ENCODE measurements at regions not wholly inside any gene's neighbourhood (a gene's known extent, or its start where the extent isn't known, plus 50 kb on each side); places are given as distances from the start of the nearest gene placed in this dataset.

GRCh38 chr5:164354139-164354751 lies 848.8 kb downstream of the MAT2B start:
- DNase-seq, result no peak
- Mint-ChIP-seq H3K4me3 (no peak overlapping the region), H3K27ac (no peak overlapping the region), H3K36me3 (no peaks in the 10 kb centered on the region), H3K9me3 (peaks cover 0 to 15% (median 5%) of the 10 kb centered on the region in 8 donors), H3K27me3 (no peaks in the 10 kb centered on the region), H3K4me1 (no peaks in the 10 kb centered on the region)
- H3K27ac ChIP-seq (ENCODE audit: low read depth, low read length), result no peak overlapping the region
- no peaks in the 10 kb centered on the region for H3K9me3 ChIP-seq (ENCODE audit: control insufficient read depth in 1 of 2, low read length in 2 of 2)
- H3K27me3 ChIP-seq (ENCODE audit: insufficient read depth, low read length), result no peaks in the 10 kb centered on the region
- ChIA-PET CTCF (ENCODE audit: partially characterized antibody) (no interaction called here), POLR2A (ENCODE audit: partially characterized antibody) (no interaction called here)
- H3K36me3 ChIP-seq (ENCODE audit: insufficient read depth, low read length), result no peaks in the 10 kb centered on the region
- H3K4me3 ChIP-seq (ENCODE audit: low read length in 2 of 2), result no peak overlapping the region
- intact Hi-C loops (cut with micrococcal nuclease), result no loop called here
- H3K4me1 ChIP-seq (ENCODE audit: insufficient read depth, low read length), result no peaks in the 10 kb centered on the region

- CTCF ChIA-PET (ENCODE audit: partially characterized antibody), result no interaction called here
- Mint-ChIP-seq H3K4me3 (no peak overlapping the region), H3K4me1 (no peaks in the 10 kb centered on the region)
Measured at GRCh38 chr5:164355267-164355830, 849.9 kb downstream of the MAT2B start.

GRCh38 chr5:164356790-164357189 lies 851.4 kb downstream of the MAT2B start:
- ChIA-PET CTCF (ENCODE audit: partially characterized antibody) (no interaction called here), POLR2A (ENCODE audit: partially characterized antibody) (no interaction called here)
- Mint-ChIP-seq H3K4me3 (no peak overlapping the region), H3K27me3 (no peaks in the 10 kb centered on the region), H3K27ac (no peak overlapping the region), H3K9me3 (peaks cover 0 to 10% (median 4%) of the 10 kb centered on the region in 8 donors), H3K4me1 (no peaks in the 10 kb centered on the region), H3K36me3 (no peaks in the 10 kb centered on the region)
- no peak for DNase-seq
- H3K27ac ChIP-seq (ENCODE audit: low read depth, low read length), result no peak overlapping the region
- H3K27me3 ChIP-seq (ENCODE audit: insufficient read depth, low read length), result no peaks in the 10 kb centered on the region
- H3K4me1 ChIP-seq (ENCODE audit: insufficient read depth, low read length), result no peaks in the 10 kb centered on the region
- H3K9me3 ChIP-seq (ENCODE audit: control insufficient read depth in 1 of 2, low read length in 2 of 2), result no peaks in the 10 kb centered on the region
- intact Hi-C loops (cut with micrococcal nuclease), result no loop called here
- H3K4me3 ChIP-seq (ENCODE audit: low read length in 2 of 2), result no peak overlapping the region
- no peaks in the 10 kb centered on the region for H3K36me3 ChIP-seq (ENCODE audit: insufficient read depth, low read length)

More at GRCh38 chr5:164355267-164355830, 849.9 kb downstream of the MAT2B start:
- no peaks in the 10 kb centered on the region for H3K9me3 ChIP-seq (ENCODE audit: control insufficient read depth in 1 of 2, low read length in 2 of 2)
- no peak for DNase-seq
- intact Hi-C loops (cut with micrococcal nuclease), result no loop called here
- H3K4me1 ChIP-seq (ENCODE audit: insufficient read depth, low read length), result no peaks in the 10 kb centered on the region
- H3K27ac ChIP-seq (ENCODE audit: low read depth, low read length), result no peak overlapping the region
- no peaks in the 10 kb centered on the region for H3K36me3 Mint-ChIP-seq
- H3K4me3 ChIP-seq (ENCODE audit: low read length in 2 of 2), result no peak overlapping the region
- no peaks in the 10 kb centered on the region for H3K27me3 Mint-ChIP-seq
- POLR2A ChIA-PET (ENCODE audit: partially characterized antibody), result no interaction called here
- no peaks in the 10 kb centered on the region for H3K36me3 ChIP-seq (ENCODE audit: insufficient read depth, low read length)
- H3K9me3 Mint-ChIP-seq, result peaks cover 0 to 10% (median 4%) of the 10 kb centered on the region in 8 donors
- H3K27me3 ChIP-seq (ENCODE audit: insufficient read depth, low read length), result no peaks in the 10 kb centered on the region
- H3K27ac Mint-ChIP-seq, result no peak overlapping the region

GRCh38 chr5:164357395-164358033 lies 852.1 kb downstream of the MAT2B start:
- H3K27me3 Mint-ChIP-seq, result no peaks in the 10 kb centered on the region
- no peaks in the 10 kb centered on the region for H3K36me3 ChIP-seq (ENCODE audit: insufficient read depth, low read length)
- no peak overlapping the region for H3K4me3 Mint-ChIP-seq
- CTCF ChIA-PET (ENCODE audit: partially characterized antibody), result no interaction called here
- DNase-seq, result no peak
- no peaks in the 10 kb centered on the region for H3K4me1 ChIP-seq (ENCODE audit: insufficient read depth, low read length)
- peaks cover 0 to 12% (median 4%) of the 10 kb centered on the region in 8 donors for H3K9me3 Mint-ChIP-seq
- no peaks in the 10 kb centered on the region for H3K9me3 ChIP-seq (ENCODE audit: control insufficient read depth in 1 of 2, low read length in 2 of 2)
- H3K36me3 Mint-ChIP-seq, result no peaks in the 10 kb centered on the region
- no peak overlapping the region for H3K27ac Mint-ChIP-seq
- H3K4me3 ChIP-seq (ENCODE audit: low read length in 2 of 2), result no peak overlapping the region
- POLR2A ChIA-PET (ENCODE audit: partially characterized antibody), result no interaction called here
- intact Hi-C loops (cut with micrococcal nuclease), result no loop called here
- H3K27ac ChIP-seq (ENCODE audit: low read depth, low read length), result no peak overlapping the region
- no peaks in the 10 kb centered on the region for H3K4me1 Mint-ChIP-seq
- no peaks in the 10 kb centered on the region for H3K27me3 ChIP-seq (ENCODE audit: insufficient read depth, low read length)

- H3K9me3 Mint-ChIP-seq, result peaks cover 0 to 12% (median 4%) of the 10 kb centered on the region in 8 donors
- H3K27me3 Mint-ChIP-seq, result no peaks in the 10 kb centered on the region
- no peaks in the 10 kb centered on the region for H3K4me1 Mint-ChIP-seq
- no peak overlapping the region for H3K4me3 Mint-ChIP-seq
- ChIA-PET POLR2A (ENCODE audit: partially characterized antibody) (no interaction called here), CTCF (ENCODE audit: partially characterized antibody) (no interaction called here)
- Histone ChIP-seq H3K4me3 (ENCODE audit: low read length in 2 of 2) (no peak overlapping the region), H3K4me1 (ENCODE audit: insufficient read depth, low read length) (no peaks in the 10 kb centered on the region), H3K9me3 (ENCODE audit: control insufficient read depth in 1 of 2, low read length in 2 of 2) (no peaks in the 10 kb centered on the region), H3K27me3 (ENCODE audit: insufficient read depth, low read length) (no peaks in the 10 kb centered on the region), H3K36me3 (ENCODE audit: insufficient read depth, low read length) (no peaks in the 10 kb centered on the region), H3K27ac (ENCODE audit: low read depth, low read length) (no peak overlapping the region)
- DNase-seq, result no peak
- no peaks in the 10 kb centered on the region for H3K36me3 Mint-ChIP-seq
- H3K27ac Mint-ChIP-seq, result no peak overlapping the region
- intact Hi-C loops (cut with micrococcal nuclease), result no loop called here
Measured at GRCh38 chr5:164358531-164359259, 853.3 kb downstream of the MAT2B start.

GRCh38 chr5:164359260-164360255 lies 854.1 kb downstream of the MAT2B start:
- Histone ChIP-seq H3K4me1 (ENCODE audit: insufficient read depth, low read length) (no peaks in the 10 kb centered on the region), H3K36me3 (ENCODE audit: insufficient read depth, low read length) (no peaks in the 10 kb centered on the region), H3K9me3 (ENCODE audit: control insufficient read depth in 1 of 2, low read length in 2 of 2) (no peaks in the 10 kb centered on the region), H3K4me3 (ENCODE audit: low read length in 2 of 2) (no peak overlapping the region), H3K27ac (ENCODE audit: low read depth, low read length) (no peak overlapping the region), H3K27me3 (ENCODE audit: insufficient read depth, low read length) (no peaks in the 10 kb centered on the region)
- POLR2A ChIA-PET (ENCODE audit: partially characterized antibody), result no interaction called here
- CTCF ChIA-PET (ENCODE audit: partially characterized antibody), result interaction anchor here (0.6 kb wide), 1 partner anchor 43 kb away, joined by 3 read pairs; no protein-coding TSS in a partner anchor
- H3K36me3 Mint-ChIP-seq, result no peaks in the 10 kb centered on the region
- no peaks in the 10 kb centered on the region for H3K27me3 Mint-ChIP-seq
- no peak overlapping the region for H3K27ac Mint-ChIP-seq
- H3K4me3 Mint-ChIP-seq, result no peak overlapping the region
- H3K4me1 Mint-ChIP-seq, result no peaks in the 10 kb centered on the region
- intact Hi-C loops (cut with micrococcal nuclease), result no loop called here
- H3K9me3 Mint-ChIP-seq, result peaks cover 0 to 12% (median 4%) of the 10 kb centered on the region in 8 donors
- DNase-seq, result no peak

Measured in CD4-positive, alpha-beta memory T cell (primary cell).